ENCODE measurements at regions not wholly inside any gene's neighbourhood (a gene's known extent, or its start where the extent isn't known, plus 50 kb on each side); places are given as distances from the start of the nearest gene placed in this dataset.
A peak's percentile ranks its signal among the peaks of the same experiment; 100 is the strongest.
"Not testable (repeated sequence)": the region's sequence is repeated elsewhere in the genome, so short reads cannot be mapped to it uniquely, and the experiment has no call there.

DNA sequence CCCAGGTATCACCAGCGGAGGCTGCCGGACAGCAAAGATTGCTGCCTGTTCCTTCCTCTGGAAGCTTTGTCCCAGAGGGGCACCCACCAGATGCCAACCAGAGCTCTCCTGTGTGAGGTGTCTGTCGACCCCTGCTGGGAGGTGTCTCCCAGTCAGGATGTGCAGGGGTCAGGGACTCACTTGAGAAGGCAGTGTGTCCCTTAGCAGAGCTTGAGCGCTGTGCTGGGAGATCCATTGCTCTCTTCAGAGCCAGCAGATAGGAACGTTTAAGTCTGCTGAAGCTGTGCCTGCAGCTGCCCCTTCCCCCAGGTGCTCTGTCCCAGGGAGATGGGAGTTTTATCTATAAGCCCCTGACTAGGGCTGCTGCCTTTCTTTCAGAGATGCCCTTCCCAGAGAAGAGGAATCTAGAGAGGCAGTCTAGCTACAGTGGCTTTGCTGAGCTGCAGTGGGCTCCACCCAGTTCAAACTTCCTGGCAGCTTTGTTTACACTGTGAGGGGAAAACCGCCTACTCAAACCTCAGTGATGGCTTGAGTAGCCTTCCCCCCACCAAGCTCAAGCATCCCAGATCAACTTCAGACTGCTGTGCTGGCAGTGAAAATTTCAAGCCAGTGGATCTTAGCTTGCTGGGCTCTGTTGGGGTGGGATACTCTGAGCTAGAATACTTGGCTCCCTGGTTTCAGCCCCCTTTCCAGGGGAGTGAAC, 253.7 kb downstream of the SPATA31A6 start:
- DNase-seq: not testable (repeated sequence)

DNA sequence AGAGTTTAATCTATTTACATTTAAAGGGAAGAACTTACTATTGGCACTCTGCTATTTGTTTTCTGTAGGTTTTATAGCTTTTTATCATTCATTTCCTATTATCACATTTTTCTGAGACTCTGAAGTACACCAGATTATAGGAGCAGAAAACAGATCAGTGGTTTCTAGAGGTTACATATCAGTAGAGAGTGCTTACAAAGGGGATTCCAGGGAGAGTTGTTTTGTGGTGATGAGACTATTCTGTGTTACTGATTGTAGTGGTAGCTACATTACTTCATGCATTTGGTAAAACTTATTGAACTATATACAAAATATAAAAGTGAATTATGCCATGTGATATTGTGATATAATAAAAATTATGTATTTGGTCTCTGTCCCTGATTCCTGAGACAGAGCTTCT, 259.2 kb downstream of the SPATA31A6 start:
- DNase-seq: not testable (repeated sequence)

DNA sequence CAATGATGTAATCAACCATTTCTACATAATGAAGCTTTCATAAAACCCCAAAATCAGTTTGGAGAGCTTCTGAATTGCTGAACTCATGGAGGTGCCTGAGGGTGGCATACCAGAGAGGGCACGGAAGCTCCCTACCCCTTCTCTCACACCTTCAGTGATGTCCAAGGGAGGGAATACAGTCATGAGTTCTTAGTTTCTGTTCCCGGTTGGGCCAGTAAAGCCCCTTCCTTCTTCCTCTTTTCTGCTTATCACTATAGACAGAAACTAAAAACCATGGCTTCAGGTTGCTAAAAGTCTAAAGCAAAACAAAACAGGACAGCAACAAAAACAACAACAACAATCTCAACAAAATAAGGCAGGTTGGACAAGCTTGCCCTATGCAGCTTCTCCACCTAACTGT, 260.0 kb downstream of the SPATA31A6 start:
- not testable (repeated sequence) for DNase-seq

DNA sequence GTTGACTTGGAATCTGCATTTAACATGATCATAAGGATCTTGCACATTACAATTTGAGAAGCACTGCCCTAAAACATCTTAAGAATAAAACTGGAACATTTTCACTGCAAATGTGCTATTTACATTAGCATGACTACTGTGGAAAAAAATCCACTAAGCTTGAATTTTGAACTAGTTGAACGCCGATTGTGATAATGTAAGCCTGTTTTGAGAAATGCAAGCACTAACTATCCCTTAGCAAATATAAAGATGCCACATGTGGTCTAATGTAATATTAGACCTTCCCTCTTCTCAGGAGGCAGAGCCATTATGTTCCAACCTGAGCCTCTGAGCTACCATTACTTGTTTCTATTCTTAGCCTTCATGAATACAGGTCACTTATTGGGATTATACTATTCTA, 278.0 kb downstream of the SPATA31A6 start:
- DNase-seq: not testable (repeated sequence)

DNA sequence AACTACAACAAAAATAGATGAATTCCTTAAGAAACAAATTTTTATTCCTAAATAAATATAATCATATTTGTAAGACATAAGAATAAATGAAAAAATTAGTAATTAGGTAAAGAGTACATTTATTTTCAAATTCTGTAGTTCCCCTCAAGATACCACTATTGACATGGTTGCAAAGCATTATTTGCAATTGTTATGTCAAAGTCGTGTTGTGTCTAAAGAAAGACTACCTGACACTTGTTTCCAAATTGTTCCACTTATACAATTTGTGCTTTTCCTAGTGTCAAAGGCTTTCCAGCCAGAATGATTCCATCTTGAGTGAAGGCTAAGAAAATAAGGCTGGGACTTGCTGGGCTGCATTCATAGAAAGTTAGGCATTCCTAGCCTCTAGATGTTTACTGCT, 278.4 kb downstream of the SPATA31A6 start:
- not testable (repeated sequence) for DNase-seq

DNA sequence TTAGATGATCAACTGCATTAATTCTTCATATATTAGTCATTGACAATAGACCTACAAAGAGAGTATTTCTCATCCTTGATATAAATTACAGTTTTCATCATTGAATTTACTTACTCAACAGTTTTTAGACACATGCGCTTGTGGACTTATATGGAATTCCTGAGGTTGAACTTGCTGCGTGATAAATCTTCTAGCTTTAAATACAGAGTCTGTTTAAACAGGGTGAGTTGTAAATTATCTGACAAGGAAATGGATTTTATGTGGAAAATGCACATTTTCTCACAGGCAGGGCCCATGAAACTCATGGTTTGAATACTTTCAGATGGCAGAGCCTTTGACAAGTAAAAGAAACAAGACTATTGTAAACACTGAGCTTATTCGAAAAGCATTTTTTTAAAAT, 280.5 kb downstream of the SPATA31A6 start:
- DNase-seq: not testable (repeated sequence)

DNA sequence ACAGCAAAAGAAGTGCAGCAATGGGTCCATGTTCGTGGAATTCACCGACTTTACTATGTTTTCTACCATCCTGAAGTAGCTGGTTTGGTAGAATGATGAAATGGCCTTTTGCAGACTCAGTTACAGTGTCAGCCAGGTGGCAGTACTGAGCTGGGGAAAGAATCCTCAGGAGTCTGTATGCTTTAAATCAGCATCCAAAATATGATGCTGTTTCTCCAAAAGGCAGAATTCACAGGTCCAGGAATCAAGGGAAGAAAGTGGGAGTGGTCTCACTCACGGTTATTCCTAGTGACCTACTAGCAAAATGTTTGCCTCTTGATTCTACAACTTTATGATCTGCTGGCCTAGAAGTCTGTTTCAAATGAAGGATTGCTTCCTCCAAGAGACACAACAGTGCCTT, 287.1 kb downstream of the SPATA31A6 start:
- DNase-seq: not testable (repeated sequence)

DNA sequence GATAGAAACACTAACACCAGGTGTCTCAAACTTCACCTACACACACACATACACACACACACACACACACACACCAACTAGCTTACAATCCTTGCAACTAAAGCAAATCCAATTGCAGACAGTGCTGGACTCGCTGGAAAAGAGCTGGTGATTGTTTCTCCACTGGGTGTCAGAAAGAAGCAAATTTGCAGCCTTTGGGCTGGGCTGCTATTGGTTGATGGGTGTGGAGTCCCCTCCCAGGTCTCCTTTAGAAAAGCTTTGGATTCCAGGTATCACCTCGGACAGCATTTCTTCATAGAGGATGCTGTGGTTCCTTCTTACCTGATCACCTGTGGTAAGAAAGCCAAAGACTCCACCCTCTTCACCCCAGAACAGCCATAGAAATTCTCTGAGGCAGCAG, 307.5 kb downstream of the SPATA31A6 start:
- DNase-seq: not testable (repeated sequence)

DNA sequence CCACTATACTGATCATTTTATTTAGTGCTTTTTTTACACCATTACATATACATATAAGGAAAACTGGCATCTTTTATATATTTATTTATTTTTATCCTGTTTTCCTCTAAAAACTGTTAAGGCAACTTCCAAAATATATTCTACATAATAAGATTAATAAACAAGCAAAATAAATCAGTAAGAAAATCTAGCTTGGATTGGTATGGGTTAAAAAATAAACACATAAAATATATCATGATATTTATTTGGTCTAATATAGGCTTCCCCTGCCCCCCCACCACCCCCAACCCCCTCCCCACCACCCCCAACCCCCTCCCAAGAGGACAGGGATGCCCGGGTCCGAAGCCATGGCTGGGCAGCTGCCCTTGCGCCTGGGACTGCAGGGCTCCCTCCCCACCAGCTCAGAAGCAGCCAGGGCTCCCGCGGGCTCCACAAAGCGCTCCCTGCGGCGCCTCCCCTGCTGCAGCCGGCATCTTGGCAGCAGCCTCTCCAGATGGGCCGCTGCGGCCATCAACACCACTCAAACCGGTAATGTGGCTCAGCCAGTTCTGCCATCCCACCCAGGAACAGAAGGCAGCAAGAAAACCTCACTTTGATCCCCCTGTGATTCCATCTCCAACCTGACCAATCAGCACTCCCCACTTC, 319.3 kb downstream of the SPATA31A6 start:
- not testable (repeated sequence) for DNase-seq

DNA sequence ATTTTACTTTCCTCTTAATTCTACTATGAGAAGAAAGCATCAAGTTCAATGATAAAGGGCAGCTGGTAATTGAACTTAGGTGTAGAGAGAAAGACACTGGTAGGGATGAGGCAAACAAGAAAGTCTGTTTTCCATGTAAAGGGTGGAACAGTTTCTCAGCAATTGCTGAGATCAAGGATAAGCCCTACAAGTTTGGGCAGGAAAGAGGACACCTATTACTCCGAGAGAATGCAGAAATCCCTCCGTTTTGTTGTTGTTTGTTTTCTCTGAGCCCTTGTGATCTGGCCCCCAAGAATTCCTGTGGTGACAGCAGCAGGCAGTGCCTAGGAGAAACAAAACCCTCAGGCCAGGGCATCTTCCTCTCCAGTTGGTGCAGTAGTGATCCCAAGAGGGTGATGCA, 324.7 kb downstream of the SPATA31A6 start:
- not testable (repeated sequence) for DNase-seq

DNA sequence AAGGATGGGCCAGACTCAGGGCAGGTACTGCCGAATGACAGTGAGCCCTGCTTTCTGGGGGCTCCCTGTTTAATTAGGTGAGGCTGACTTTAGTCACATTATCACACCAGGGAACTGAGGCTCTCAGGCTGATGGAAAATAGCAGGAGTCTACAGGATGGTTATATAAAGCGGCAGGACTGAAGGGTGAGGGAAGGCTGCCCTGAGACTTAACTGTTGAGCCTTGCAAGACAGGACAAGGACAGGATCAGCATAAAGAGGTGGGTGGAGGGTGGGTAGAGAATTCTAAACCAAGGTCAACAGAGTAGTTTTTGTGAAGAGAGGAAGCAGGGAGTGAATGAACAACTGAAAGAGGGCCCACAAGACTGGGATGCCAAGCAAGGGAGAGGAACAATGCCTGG, 330.1 kb downstream of the SPATA31A6 start:
- DNase-seq: not testable (repeated sequence)

DNA sequence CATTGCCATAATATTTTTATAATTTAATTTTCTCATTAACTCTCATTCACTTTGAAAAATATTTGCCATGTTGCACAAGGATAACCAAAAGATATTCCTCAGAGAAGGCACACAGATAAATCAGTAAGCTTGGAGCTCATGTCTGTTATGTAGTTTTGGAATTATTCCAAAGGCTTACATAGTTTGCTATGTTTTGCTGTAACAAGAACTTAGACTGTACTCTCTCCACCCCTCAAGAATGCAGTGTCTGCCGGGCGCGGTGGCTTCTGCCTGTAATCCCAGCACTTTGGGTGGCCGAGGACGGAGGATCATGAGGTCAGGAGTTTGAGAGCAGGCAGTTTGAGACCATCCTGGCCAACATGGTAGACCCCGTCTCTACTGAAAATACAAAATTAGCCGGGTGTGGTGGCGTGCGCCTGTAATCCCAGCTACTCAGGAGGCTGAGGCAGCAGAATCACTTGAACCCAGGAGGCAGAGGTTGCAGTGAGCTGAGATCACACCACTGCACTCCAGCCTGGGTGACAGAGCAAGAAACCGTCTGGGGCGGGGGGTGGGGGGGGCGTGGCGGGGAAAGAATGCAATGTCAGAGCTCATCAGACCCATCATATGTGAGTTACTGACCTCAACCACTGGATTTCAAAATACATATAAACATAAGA, 351.0 kb downstream of the SPATA31A6 start:
- DNase-seq: not testable (repeated sequence)

DNA sequence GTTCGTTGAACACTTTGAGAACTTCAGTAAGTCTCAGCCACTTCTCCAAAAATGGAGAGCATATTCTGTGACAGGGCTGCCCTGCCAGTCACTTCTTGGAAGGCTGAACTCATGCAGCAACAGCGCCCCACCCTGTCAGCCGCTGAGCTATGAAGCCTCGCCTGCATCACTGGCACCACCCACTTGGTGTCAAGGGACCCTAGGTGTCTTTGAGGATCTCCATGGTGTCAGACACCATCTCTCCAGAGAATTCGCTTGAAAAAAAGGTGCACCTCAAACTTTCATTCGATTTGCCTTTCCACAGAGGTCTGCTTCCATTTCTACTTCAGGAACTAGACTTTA, 351.5 kb downstream of the SPATA31A6 start:
- not testable (repeated sequence) for DNase-seq

DNA sequence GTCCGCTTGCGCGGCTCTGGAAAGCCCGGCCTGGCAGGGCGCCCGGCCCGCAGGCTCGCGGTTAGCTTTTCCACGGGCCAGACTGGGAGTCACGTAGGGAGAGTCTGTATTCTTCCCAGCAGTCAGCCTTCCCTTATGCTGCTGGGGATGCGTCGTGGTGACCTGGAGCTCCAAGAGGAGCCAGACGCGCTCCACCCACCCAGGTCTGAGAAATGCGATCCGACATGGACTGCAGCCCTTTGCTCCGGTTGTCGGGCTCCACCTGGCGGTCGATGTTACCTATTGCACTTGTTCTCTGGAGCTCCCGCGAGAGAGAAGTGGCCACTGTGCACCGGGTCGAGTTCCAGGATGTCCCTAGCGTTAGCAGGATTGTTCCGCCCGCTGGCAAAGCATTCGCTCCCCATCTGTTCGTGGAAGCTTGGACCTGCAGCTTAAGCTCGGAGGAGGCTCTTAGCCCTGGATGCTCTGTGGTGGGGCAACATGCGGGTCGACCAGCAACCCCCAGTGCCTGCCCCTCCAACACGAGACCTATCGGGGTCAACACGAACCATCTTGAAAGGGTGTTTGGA, 367.4 kb downstream of the SPATA31A6 start:
- DNase-seq: peak; percentile 15

DNA sequence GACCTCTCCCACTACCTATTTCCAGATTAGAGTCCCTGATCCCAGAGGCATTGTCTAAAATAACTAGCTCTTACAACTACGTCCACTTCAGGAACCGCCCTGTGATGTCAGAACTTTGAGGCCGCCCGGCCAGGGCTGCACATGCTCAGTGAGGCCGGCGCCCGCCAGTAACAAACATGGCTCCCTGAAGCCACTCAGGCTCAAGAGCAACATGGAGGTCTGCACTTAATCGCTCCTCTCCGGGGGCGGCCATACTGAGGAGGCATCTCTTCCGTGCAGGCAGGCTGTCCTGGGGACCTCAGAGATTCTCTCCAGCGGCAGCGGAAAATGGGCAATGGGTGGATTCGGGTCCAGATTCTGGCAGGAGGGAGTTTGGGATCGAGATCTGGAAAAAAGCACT, 385.1 kb downstream of the SPATA31A6 start:
- peak; percentile 10 for DNase-seq

DNA sequence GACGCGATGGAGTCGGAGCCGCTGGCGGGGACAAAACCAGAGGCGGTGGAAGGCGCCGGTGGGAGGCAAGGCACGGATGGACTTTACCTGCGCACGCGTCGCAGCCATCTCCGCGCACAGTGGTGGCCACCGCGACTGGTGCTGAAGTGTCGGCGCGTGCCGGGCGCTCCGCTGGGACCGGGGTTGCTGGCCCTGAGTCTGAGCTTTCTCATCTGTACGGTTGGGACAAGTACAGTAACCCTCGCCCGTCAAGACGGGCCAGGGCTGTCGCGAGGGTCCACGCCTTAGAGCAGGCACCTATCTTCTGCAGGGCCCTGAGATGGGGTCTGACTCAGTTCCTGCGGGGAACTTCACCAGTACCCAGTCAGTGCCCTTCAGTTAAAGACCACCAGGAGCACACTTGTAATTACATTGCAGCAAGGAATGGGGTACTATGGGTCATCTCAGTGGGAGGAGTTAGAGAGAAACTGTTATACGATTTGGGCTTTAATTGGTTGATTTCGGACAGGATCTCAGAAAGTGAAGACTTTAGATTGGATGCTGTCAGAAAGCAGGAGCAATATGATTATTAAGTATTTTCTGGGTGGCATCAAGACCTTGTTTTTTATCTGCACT, 385.6 kb downstream of the SPATA31A6 start:
- DNase-seq: peak; percentile 37

DNA sequence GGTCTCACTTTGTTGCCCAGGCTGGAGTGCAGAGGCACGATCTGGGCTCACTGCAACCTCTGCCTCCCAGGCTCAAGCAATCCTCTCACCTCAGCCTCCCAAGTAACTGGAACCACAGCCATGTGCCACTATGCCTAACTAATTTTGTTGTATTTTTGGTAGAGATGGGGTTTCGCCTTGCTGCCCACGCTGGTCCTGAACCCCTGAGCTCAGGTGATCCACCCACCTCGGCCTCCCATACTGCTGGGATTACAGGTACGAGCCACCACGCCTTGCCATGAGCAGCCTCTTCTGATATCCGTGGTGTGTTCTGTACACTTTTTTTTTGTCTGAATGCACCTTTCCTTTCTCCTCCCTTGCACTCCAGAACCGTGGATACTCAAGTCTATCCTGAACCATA, 394.4 kb downstream of the SPATA31A6 start:
- DNase-seq: not testable (repeated sequence)
